HL-60 (cell line): ENCODE measurements at regions not wholly inside any gene's neighbourhood (a gene's known extent, or its start where the extent isn't known, plus 50 kb on each side); places are given as distances from the start of the nearest gene placed in this dataset.

Experiments used
- GABPA ChIP-seq: IDR thresholded peaks from 2 replicates; pipeline ENCODE4 v1.6.1; 2012; ENCODE audit warnings: low read depth
- TF ChIP-seq, protein P1 (sequence below): IDR thresholded peaks from one replicate; pipeline ENCODE4 v1.5.1; 2011; ENCODE audit warnings: low read length, control low read depth, inconsistent platforms; ENCODE audit not compliant: insufficient read depth
- TF ChIP-seq, protein P2 (sequence below): IDR thresholded peaks from 2 replicates; pipeline ENCODE4 v1.6.1; 2012; ENCODE audit warnings: low read depth; ENCODE audit not compliant: insufficient replicate concordance

DNA sequence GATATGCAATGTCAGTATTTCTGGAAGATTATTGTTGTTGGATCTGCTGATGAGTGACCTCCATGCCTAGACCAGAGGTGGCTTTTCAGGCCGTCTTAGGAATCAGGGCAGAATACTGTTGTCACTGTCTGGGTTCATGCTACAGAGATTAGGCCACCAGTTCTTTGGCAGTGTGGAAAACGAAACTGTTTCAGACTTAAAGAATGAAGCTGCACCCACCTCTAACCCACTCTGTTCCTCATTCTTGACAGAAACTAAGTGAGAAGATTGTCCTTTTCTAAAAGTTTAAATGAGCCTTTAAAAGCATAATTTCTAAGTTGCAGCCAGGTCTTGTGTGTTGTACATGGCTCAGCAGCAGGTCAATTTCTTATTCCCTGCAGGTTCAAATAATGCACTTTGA is 444.3 kb downstream of the ENC1 start:
- TF ChIP-seq, protein P1, sequence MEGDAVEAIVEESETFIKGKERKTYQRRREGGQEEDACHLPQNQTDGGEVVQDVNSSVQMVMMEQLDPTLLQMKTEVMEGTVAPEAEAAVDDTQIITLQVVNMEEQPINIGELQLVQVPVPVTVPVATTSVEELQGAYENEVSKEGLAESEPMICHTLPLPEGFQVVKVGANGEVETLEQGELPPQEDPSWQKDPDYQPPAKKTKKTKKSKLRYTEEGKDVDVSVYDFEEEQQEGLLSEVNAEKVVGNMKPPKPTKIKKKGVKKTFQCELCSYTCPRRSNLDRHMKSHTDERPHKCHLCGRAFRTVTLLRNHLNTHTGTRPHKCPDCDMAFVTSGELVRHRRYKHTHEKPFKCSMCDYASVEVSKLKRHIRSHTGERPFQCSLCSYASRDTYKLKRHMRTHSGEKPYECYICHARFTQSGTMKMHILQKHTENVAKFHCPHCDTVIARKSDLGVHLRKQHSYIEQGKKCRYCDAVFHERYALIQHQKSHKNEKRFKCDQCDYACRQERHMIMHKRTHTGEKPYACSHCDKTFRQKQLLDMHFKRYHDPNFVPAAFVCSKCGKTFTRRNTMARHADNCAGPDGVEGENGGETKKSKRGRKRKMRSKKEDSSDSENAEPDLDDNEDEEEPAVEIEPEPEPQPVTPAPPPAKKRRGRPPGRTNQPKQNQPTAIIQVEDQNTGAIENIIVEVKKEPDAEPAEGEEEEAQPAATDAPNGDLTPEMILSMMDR = no peak
- TF ChIP-seq GABPA = no peak
- TF ChIP-seq, protein P2, sequence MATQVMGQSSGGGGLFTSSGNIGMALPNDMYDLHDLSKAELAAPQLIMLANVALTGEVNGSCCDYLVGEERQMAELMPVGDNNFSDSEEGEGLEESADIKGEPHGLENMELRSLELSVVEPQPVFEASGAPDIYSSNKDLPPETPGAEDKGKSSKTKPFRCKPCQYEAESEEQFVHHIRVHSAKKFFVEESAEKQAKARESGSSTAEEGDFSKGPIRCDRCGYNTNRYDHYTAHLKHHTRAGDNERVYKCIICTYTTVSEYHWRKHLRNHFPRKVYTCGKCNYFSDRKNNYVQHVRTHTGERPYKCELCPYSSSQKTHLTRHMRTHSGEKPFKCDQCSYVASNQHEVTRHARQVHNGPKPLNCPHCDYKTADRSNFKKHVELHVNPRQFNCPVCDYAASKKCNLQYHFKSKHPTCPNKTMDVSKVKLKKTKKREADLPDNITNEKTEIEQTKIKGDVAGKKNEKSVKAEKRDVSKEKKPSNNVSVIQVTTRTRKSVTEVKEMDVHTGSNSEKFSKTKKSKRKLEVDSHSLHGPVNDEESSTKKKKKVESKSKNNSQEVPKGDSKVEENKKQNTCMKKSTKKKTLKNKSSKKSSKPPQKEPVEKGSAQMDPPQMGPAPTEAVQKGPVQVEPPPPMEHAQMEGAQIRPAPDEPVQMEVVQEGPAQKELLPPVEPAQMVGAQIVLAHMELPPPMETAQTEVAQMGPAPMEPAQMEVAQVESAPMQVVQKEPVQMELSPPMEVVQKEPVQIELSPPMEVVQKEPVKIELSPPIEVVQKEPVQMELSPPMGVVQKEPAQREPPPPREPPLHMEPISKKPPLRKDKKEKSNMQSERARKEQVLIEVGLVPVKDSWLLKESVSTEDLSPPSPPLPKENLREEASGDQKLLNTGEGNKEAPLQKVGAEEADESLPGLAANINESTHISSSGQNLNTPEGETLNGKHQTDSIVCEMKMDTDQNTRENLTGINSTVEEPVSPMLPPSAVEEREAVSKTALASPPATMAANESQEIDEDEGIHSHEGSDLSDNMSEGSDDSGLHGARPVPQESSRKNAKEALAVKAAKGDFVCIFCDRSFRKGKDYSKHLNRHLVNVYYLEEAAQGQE = no peak
